HL-60 (cell line): ENCODE measurements at regions not wholly inside any gene's neighbourhood (a gene's known extent, or its start where the extent isn't known, plus 50 kb on each side); places are given as distances from the start of the nearest gene placed in this dataset.

Experiments
- CTCF ChIP-seq: IDR thresholded peaks from one replicate; pipeline ENCODE4 v1.5.1; 2011; ENCODE audit warnings: low read length, control low read depth, inconsistent platforms; ENCODE audit not compliant: insufficient read depth
- POLR2AphosphoS5 ChIP-seq: IDR thresholded peaks from 2 replicates; pipeline ENCODE4 v1.6.1; 2012; ENCODE audit warnings: low read depth

DNA sequence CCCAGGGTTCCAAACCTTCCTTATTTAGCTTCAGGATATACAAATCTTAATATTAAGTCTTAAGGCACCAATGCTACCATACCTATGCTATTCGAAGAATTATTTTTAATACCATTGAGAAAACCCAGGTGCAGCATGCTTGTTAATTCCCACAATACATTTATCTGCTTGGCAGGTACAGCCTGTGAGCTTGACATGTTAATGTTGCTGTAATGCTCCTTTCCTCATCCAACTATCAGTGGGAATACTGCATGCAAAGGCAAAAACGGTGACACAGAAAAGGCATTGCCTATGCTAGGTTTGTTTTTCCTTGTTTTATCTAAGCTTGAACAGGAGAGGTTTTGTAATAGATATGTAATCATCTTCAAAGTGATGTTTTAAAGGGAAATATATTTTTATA is 135.7 kb upstream of the COX7C start:
- TF ChIP-seq CTCF: no peak
- no peak for TF ChIP-seq POLR2AphosphoS5
